ENCODE measurements at regions not wholly inside any gene's neighbourhood (a gene's known extent, or its start where the extent isn't known, plus 50 kb on each side); places are given as distances from the start of the nearest gene placed in this dataset.

DNA sequence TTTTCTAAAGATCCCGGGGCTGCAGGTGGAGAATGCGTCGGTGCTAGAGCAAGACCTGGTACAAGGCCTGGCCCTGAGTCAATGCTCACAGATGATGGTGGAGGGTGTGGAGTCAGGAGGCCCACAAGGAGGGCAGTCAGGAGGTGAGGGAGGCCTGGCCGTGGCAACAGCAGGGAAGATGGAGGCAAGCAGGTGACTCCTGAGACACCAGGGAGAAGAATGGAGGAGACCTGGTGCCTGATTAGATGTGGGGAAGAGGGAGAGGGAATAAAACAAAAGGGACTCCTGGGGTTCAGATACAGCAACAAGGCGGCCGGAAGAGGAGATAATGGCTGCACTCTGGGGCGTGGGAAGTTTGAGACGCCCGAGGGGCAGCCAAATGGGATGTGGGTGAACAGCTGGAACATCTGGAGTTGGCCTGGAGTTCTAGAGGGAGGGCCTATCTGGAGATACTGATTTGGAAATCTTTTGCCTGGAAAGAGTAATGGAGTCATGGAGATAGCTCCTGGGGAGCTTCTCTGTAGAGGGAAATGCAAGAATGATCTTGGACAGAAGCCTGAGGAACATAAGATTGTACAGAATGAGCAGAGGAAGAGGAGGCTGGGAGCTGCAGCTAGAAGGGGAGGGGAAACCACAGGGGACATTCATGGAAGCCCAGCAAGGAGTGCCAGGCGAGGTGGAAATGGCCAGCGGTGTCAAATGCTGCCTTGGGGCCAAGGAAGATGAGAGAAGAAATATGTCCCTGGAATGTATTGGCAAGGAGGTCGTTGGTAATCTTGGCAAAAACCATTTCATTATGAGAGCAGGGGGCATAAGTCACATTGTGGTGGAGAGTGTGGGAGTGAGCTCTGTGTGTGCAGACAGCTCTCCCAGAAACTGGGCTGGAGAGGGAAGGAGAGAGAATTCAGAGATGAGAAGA is 67.5 kb upstream of the CORO2B start:
- no peak for DNase-seq (ENCODE audit: low read depth in 1 of 2, low spot score in 1 of 2)
- ChIA-PET POLR2A (no interaction called here), CTCF (interaction anchor here (1.4 to 1.6 kb wide), 2 partner anchors 11 to 39 kb away, joined by 5 read pairs; no protein-coding TSS in a partner anchor)
- FAIRE-seq: no peak
- TF ChIP-seq FOSB (CRISPR knock-in tag; IDR thresholded peaks at IDR 0.05) (no peak), JUN (IDR thresholded peaks at IDR 0.05) (no peak), EHF (CRISPR knock-in tag; IDR thresholded peaks at IDR 0.05) (no peak), SREBF2 (IDR thresholded peaks at IDR 0.05) (no peak), SMC3 (IDR thresholded peaks at IDR 0.05) (no peak), NFE2L2 (conservative IDR thresholded peaks at IDR 0.05; ENCODE audit: low read length) (no peak), EP300 (IDR thresholded peaks at IDR 0.05) (no peak), CBX2 (IDR thresholded peaks at IDR 0.05; ENCODE audit: borderline replicate concordance, low read depth) (no peak), GATA3 (IDR thresholded peaks at IDR 0.05; ENCODE audit: borderline replicate concordance) (no peak), FOXS1 (CRISPR knock-in tag; IDR thresholded peaks at IDR 0.05) (no peak)
- TF ChIP-seq, protein P1, sequence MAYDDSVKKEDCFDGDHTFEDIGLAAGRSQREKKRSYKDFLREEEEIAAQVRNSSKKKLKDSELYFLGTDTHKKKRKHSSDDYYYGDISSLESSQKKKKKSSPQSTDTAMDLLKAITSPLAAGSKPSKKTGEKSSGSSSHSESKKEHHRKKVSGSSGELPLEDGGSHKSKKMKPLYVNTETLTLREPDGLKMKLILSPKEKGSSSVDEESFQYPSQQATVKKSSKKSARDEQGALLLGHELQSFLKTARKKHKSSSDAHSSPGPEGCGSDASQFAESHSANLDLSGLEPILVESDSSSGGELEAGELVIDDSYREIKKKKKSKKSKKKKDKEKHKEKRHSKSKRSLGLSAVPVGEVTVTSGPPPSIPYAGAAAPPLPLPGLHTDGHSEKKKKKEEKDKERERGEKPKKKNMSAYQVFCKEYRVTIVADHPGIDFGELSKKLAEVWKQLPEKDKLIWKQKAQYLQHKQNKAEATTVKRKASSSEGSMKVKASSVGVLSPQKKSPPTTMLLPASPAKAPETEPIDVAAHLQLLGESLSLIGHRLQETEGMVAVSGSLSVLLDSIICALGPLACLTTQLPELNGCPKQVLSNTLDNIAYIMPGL (CRISPR knock-in tag; IDR thresholded peaks at IDR 0.05; ENCODE audit: borderline replicate concordance): no peak
- TF ChIP-seq, protein P2, sequence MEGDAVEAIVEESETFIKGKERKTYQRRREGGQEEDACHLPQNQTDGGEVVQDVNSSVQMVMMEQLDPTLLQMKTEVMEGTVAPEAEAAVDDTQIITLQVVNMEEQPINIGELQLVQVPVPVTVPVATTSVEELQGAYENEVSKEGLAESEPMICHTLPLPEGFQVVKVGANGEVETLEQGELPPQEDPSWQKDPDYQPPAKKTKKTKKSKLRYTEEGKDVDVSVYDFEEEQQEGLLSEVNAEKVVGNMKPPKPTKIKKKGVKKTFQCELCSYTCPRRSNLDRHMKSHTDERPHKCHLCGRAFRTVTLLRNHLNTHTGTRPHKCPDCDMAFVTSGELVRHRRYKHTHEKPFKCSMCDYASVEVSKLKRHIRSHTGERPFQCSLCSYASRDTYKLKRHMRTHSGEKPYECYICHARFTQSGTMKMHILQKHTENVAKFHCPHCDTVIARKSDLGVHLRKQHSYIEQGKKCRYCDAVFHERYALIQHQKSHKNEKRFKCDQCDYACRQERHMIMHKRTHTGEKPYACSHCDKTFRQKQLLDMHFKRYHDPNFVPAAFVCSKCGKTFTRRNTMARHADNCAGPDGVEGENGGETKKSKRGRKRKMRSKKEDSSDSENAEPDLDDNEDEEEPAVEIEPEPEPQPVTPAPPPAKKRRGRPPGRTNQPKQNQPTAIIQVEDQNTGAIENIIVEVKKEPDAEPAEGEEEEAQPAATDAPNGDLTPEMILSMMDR (IDR thresholded peaks at IDR 0.05): no peak
- TF ChIP-seq, protein P3, sequence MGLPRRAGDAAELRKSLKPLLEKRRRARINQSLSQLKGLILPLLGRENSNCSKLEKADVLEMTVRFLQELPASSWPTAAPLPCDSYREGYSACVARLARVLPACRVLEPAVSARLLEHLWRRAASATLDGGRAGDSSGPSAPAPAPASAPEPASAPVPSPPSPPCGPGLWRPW (IDR thresholded peaks at IDR 0.05): no peak
- TF ChIP-seq, protein P4, sequence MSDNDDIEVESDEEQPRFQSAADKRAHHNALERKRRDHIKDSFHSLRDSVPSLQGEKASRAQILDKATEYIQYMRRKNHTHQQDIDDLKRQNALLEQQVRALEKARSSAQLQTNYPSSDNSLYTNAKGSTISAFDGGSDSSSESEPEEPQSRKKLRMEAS (IDR thresholded peaks at IDR 0.05): no peak
- WGBS (ENCODE audit: missing lambda C conversion rate): 76% methylated on average over 12 of the region's 12 CpGs
- Histone ChIP-seq H3K9me3 (peaks cover 10% of the 10 kb centered on the region; the same call in 1 of the 3 replicates), H3K4me3 (no peak overlapping the region), H3K4me1 (no peaks in the 10 kb centered on the region), H3K4me2 (no peak overlapping the region), H3K27ac (0 out of 6 replicates have a peak overlapping the region, but pooled peaks of 1 of the 2 experiments have one; percentile 8)
- 0 out of 6 replicates have a peak, but pooled peaks of 1 of the 2 experiments have one; percentile 40 for ATAC-seq

DNA sequence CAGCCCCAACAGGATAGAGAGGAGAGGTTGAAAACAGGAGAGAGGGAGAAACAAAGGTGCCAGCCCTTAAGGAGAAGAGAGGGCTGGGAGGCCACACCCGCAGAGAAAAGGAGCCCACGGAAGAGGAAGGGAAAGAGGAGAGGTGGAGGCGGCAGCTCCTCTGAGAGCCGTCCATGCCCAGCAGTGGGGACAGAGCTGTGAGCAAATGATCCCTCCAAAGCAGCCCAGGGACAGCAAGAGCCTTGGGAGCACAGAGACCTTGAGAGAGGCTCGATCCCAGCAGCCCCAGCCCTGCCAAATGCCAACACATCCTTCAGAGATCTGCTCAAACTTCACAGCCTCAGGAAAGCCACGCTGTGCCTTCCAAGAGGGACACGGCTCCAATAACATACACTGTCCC is 66.7 kb upstream of the CORO2B start:
- WGBS (ENCODE audit: missing lambda C conversion rate): 66% methylated on average over 7 of the region's 7 CpGs
- ChIA-PET POLR2A (no interaction called here), CTCF (interaction anchor here (1.4 to 1.6 kb wide), 2 partner anchors 12 to 38 kb away, joined by 5 read pairs; no protein-coding TSS in a partner anchor)
- peaks cover 10% of the 10 kb centered on the region; the same call in 1 of the 3 replicates for H3K9me3 ChIP-seq
- no peaks in the 10 kb centered on the region for H3K4me1 ChIP-seq
- peak overlapping the region in 1 of 2 experiments; percentile 8; a peak in 1 of 6 replicates for H3K27ac ChIP-seq
- DNase-seq (ENCODE audit: low read depth in 1 of 2, low spot score in 1 of 2): no peak
- no peak overlapping the region for H3K4me2 ChIP-seq
- H3K4me3 ChIP-seq: no peak overlapping the region
- no peak for FAIRE-seq
- peak in 1 of 2 experiments; percentile 38; a peak in 1 of 6 replicates for ATAC-seq
- TF ChIP-seq EHF (CRISPR knock-in tag; IDR thresholded peaks at IDR 0.05) (no peak), CHD2 (IDR thresholded peaks at IDR 0.05; ENCODE audit: low read length, partially characterized antibody) (no peak), ZC3H11A (IDR thresholded peaks at IDR 0.05) (no peak), JUN (IDR thresholded peaks at IDR 0.05) (no peak), NPAS2 (CRISPR knock-in tag; IDR thresholded peaks at IDR 0.05; ENCODE audit: borderline replicate concordance) (no peak), JUNB (IDR thresholded peaks at IDR 0.05) (no peak), HOXA7 (CRISPR knock-in tag; IDR thresholded peaks at IDR 0.05) (no peak), ESRRA (IDR thresholded peaks at IDR 0.05; ENCODE audit: borderline replicate concordance, low read length) (no peak), POLR2A (IDR thresholded peaks at IDR 0.05; ENCODE audit: low read length) (no peak), HDAC2 (IDR thresholded peaks at IDR 0.05) (no peak), RFX5 (IDR thresholded peaks at IDR 0.05) (no peak), NFE2L2 (conservative IDR thresholded peaks at IDR 0.05; ENCODE audit: low read length) (no peak)
- TF ChIP-seq, protein P5, sequence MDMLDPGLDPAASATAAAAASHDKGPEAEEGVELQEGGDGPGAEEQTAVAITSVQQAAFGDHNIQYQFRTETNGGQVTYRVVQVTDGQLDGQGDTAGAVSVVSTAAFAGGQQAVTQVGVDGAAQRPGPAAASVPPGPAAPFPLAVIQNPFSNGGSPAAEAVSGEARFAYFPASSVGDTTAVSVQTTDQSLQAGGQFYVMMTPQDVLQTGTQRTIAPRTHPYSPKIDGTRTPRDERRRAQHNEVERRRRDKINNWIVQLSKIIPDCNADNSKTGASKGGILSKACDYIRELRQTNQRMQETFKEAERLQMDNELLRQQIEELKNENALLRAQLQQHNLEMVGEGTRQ (IDR thresholded peaks at IDR 0.05): no peak
- TF ChIP-seq, protein P6, sequence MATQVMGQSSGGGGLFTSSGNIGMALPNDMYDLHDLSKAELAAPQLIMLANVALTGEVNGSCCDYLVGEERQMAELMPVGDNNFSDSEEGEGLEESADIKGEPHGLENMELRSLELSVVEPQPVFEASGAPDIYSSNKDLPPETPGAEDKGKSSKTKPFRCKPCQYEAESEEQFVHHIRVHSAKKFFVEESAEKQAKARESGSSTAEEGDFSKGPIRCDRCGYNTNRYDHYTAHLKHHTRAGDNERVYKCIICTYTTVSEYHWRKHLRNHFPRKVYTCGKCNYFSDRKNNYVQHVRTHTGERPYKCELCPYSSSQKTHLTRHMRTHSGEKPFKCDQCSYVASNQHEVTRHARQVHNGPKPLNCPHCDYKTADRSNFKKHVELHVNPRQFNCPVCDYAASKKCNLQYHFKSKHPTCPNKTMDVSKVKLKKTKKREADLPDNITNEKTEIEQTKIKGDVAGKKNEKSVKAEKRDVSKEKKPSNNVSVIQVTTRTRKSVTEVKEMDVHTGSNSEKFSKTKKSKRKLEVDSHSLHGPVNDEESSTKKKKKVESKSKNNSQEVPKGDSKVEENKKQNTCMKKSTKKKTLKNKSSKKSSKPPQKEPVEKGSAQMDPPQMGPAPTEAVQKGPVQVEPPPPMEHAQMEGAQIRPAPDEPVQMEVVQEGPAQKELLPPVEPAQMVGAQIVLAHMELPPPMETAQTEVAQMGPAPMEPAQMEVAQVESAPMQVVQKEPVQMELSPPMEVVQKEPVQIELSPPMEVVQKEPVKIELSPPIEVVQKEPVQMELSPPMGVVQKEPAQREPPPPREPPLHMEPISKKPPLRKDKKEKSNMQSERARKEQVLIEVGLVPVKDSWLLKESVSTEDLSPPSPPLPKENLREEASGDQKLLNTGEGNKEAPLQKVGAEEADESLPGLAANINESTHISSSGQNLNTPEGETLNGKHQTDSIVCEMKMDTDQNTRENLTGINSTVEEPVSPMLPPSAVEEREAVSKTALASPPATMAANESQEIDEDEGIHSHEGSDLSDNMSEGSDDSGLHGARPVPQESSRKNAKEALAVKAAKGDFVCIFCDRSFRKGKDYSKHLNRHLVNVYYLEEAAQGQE (IDR thresholded peaks at IDR 0.05): no peak
- TF ChIP-seq, protein P7, sequence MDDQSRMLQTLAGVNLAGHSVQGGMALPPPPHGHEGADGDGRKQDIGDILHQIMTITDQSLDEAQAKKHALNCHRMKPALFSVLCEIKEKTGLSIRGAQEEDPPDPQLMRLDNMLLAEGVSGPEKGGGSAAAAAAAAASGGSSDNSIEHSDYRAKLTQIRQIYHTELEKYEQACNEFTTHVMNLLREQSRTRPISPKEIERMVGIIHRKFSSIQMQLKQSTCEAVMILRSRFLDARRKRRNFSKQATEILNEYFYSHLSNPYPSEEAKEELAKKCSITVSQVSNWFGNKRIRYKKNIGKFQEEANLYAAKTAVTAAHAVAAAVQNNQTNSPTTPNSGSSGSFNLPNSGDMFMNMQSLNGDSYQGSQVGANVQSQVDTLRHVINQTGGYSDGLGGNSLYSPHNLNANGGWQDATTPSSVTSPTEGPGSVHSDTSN (IDR thresholded peaks at IDR 0.05): no peak
